ENCODE measurements at regions not wholly inside any gene's neighbourhood (a gene's known extent, or its start where the extent isn't known, plus 50 kb on each side); places are given as distances from the start of the nearest gene placed in this dataset.

GRCh38 chrY:19354857-19355173, 389.7 kb downstream of the KDM5D start:
- DNase-seq (ENCODE audit: low spot score), result no peak

- DNase-seq (ENCODE audit: low spot score), result no peak
Measured at GRCh38 chrY:19354061-19354856, 390.3 kb downstream of the KDM5D start.

GRCh38 chrY:19351616-19352015, 392.9 kb downstream of the KDM5D start:
- DNase-seq (ENCODE audit: low spot score), result no peak

- DNase-seq (ENCODE audit: low spot score), result no peak
Measured at GRCh38 chrY:19321701-19322100, 422.8 kb downstream of the KDM5D start.

GRCh38 chrY:19319135-19319534, 425.4 kb downstream of the KDM5D start:
- no peak for DNase-seq (ENCODE audit: low spot score)

GRCh38 chrY:19317271-19317987, 427.1 kb downstream of the KDM5D start:
- DNase-seq (ENCODE audit: low spot score), result no peak

GRCh38 chrY:19307627-19308026, 436.9 kb downstream of the KDM5D start:
- no peak for DNase-seq (ENCODE audit: low spot score)

- DNase-seq (ENCODE audit: low spot score), result no peak
Measured at GRCh38 chrY:19303136-19303535, 441.4 kb downstream of the KDM5D start.

GRCh38 chrY:19290925-19291324, 453.6 kb downstream of the KDM5D start:
- DNase-seq (ENCODE audit: low spot score), result no peak

GRCh38 chrY:19274076-19274475, 470.4 kb downstream of the KDM5D start:
- no peak for DNase-seq (ENCODE audit: low spot score)

- no peak for DNase-seq (ENCODE audit: low spot score)
Measured at GRCh38 chrY:19268331-19268730, 476.2 kb downstream of the KDM5D start.

- DNase-seq (ENCODE audit: low spot score), result no peak
Measured at GRCh38 chrY:19265404-19265803, 479.1 kb downstream of the KDM5D start.

GRCh38 chrY:19262310-19262709, 482.2 kb downstream of the KDM5D start:
- no peak for DNase-seq (ENCODE audit: low spot score)

GRCh38 chrY:19232276-19232994, 458.9 kb upstream of the HSFY2 start:
- no peak for DNase-seq (ENCODE audit: low spot score)

GRCh38 chrY:19220784-19221183, 447.2 kb upstream of the HSFY2 start:
- no peak for DNase-seq (ENCODE audit: low spot score)

GRCh38 chrY:19208915-19209314, 435.4 kb upstream of the HSFY2 start:
- DNase-seq (ENCODE audit: low spot score), result no peak

- DNase-seq (ENCODE audit: low spot score), result no peak
Measured at GRCh38 chrY:19207048-19207447, 433.5 kb upstream of the HSFY2 start.

- DNase-seq (ENCODE audit: low spot score), result no peak
Measured at GRCh38 chrY:19180824-19181223, 407.3 kb upstream of the HSFY2 start.

GRCh38 chrY:19168202-19168565, 394.6 kb upstream of the HSFY2 start:
- DNase-seq (ENCODE audit: low spot score), result no peak

- no peak for DNase-seq (ENCODE audit: low spot score)
Measured at GRCh38 chrY:19167319-19168201, 394.0 kb upstream of the HSFY2 start.

- DNase-seq (ENCODE audit: low spot score), result no peak
Measured at GRCh38 chrY:19148783-19149182, 375.2 kb upstream of the HSFY2 start.

- no peak for DNase-seq (ENCODE audit: low spot score)
Measured at GRCh38 chrY:19146296-19146695, 372.8 kb upstream of the HSFY2 start.
